ENCODE measurements at regions not wholly inside any gene's neighbourhood (a gene's known extent, or its start where the extent isn't known, plus 50 kb on each side); places are given as distances from the start of the nearest gene placed in this dataset.

- no peak for DNase-seq
Observed at GRCh38 chr22:47601666-47602065, 839.2 kb downstream of the TBC1D22A start.

- DNase-seq: no peak
Observed at GRCh38 chr22:47600791-47601625, 838.6 kb downstream of the TBC1D22A start.

GRCh38 chr22:47600281-47600680 is 837.8 kb downstream of the TBC1D22A start:
- no peak for DNase-seq

GRCh38 chr22:47599753-47600152 is 837.3 kb downstream of the TBC1D22A start:
- no peak for DNase-seq

- DNase-seq: no peak
Observed at GRCh38 chr22:47598864-47599263, 836.4 kb downstream of the TBC1D22A start.

- no peak for DNase-seq
Observed at GRCh38 chr22:47597041-47597440, 834.6 kb downstream of the TBC1D22A start.

GRCh38 chr22:47596176-47596690 is 833.8 kb downstream of the TBC1D22A start:
- no peak for DNase-seq

- DNase-seq: no peak
Observed at GRCh38 chr22:47594836-47595521, 832.5 kb downstream of the TBC1D22A start.

GRCh38 chr22:47593911-47594311 is 831.5 kb downstream of the TBC1D22A start:
- no peak for DNase-seq

- DNase-seq: no peak
Observed at GRCh38 chr22:47593291-47593690, 830.8 kb downstream of the TBC1D22A start.

- DNase-seq: no peak
Observed at GRCh38 chr22:47592791-47593190, 830.3 kb downstream of the TBC1D22A start.

GRCh38 chr22:47591709-47592108 is 829.3 kb downstream of the TBC1D22A start:
- no peak for DNase-seq

- no peak for DNase-seq
Observed at GRCh38 chr22:47591016-47591415, 828.6 kb downstream of the TBC1D22A start.

GRCh38 chr22:47589271-47590250 is 827.1 kb downstream of the TBC1D22A start:
- no peak for DNase-seq

- DNase-seq: no peak
Observed at GRCh38 chr22:47588578-47588960, 826.1 kb downstream of the TBC1D22A start.

GRCh38 chr22:47587861-47588577 is 825.6 kb downstream of the TBC1D22A start:
- no peak for DNase-seq

- DNase-seq: no peak
Observed at GRCh38 chr22:47587361-47587760, 824.9 kb downstream of the TBC1D22A start.

GRCh38 chr22:47586946-47587345 is 824.5 kb downstream of the TBC1D22A start:
- DNase-seq: no peak

- DNase-seq: no peak
Observed at GRCh38 chr22:47586038-47586437, 823.6 kb downstream of the TBC1D22A start.

GRCh38 chr22:47583959-47584562 is 821.6 kb downstream of the TBC1D22A start:
- no peak for DNase-seq

- DNase-seq: no peak
Observed at GRCh38 chr22:47582067-47582466, 819.6 kb downstream of the TBC1D22A start.

- DNase-seq: no peak
Observed at GRCh38 chr22:47580121-47580520, 817.7 kb downstream of the TBC1D22A start.

All from CD4-positive, alpha-beta T cell treated with Interleukin-17A for 4 hours (primary cell).